ENCODE measurements at regions not wholly inside any gene's neighbourhood (a gene's known extent, or its start where the extent isn't known, plus 50 kb on each side); places are given as distances from the start of the nearest gene placed in this dataset.
"Not testable (repeated sequence)": the region's sequence is repeated elsewhere in the genome, so short reads cannot be mapped to it uniquely, and the experiment has no call there.

GRCh38 chr5:125464847-125465432 lies 718.5 kb upstream of the ZNF608 start:
- no peak for DNase-seq (ENCODE audit: low spot score)

DNA sequence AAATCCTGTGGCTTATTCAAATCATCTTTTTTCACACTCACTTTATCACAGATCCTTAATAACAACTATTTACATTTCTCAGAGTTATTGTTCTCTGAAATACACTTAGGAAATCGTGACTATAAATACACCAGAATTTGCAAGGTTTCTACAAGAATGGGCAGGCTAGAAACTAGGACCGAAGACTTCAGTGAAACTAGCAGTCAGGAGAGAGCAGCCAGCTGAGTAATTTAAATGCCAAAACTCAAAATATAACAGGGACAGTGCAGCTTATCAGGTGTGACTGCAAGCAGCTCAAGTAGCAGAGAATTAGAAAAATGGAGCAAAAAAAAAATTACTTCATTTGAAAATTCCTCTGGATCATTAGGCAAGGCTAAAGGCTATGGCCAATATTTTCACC lies 719.3 kb upstream of the ZNF608 start:
- DNase-seq (ENCODE audit: low spot score) = no peak

DNA sequence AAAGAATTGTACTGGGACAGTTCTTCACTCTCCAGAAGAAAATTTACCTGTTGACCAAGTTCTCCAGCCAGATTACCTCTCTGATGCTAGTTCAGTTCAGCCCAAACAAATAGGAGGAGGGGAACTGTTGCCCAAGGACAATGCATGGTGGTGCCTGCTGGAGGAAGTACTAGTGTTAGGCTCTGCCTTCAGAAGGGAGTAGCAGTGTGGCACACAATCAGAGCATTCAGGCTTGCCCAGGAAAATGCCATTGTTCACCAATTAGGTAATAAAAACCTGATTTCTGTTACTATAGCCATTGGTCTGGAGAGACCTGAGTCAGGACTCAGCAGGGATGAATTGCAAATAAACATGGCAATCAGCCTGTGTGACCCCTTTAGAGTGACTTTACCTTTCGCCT lies 720.8 kb upstream of the ZNF608 start:
- DNase-seq (ENCODE audit: low spot score) = no peak

- no peak for DNase-seq (ENCODE audit: low spot score)
Observed at GRCh38 chr5:125470280-125470902, 724.0 kb upstream of the ZNF608 start.

DNA sequence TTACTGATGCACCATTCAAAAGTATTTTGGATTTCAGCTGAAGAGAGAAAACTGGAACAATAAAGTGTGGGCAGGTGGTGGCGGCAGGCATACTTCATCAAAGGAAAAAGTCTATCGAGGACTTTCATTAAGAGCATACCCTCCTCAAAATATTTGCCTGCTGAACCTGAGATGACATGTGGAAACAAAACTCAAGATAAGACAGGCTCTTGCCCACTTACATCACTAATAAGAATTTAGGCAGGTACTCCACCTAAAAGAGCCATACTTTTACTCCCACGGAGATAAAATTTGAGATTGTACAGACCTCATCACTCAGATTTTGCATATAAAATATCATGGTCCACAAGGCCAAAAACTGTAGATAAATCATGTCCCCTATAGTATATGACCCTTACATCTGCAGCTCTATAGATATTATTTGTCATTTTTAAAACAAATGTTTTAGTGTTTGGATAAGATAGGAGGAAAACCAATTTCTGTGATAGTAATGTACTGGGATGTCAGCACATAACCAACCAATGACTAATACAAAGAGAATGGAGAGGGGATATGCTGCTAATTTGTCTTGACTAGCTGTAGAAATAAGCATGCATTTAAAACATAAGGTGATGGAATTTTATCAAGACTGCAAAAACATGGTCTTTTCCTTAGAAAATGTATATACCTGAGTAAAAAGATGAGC lies 730.6 kb upstream of the ZNF608 start:
- peak; percentile 56 for DNase-seq (ENCODE audit: low spot score)

- no peak for DNase-seq (ENCODE audit: low spot score)
Observed at GRCh38 chr5:125477586-125477975, 731.1 kb upstream of the ZNF608 start.

GRCh38 chr5:125478599-125478998 lies 732.2 kb upstream of the ZNF608 start:
- DNase-seq (ENCODE audit: low spot score) = no peak

GRCh38 chr5:125480911-125481310 lies 734.5 kb upstream of the ZNF608 start:
- no peak for DNase-seq (ENCODE audit: low spot score)

DNA sequence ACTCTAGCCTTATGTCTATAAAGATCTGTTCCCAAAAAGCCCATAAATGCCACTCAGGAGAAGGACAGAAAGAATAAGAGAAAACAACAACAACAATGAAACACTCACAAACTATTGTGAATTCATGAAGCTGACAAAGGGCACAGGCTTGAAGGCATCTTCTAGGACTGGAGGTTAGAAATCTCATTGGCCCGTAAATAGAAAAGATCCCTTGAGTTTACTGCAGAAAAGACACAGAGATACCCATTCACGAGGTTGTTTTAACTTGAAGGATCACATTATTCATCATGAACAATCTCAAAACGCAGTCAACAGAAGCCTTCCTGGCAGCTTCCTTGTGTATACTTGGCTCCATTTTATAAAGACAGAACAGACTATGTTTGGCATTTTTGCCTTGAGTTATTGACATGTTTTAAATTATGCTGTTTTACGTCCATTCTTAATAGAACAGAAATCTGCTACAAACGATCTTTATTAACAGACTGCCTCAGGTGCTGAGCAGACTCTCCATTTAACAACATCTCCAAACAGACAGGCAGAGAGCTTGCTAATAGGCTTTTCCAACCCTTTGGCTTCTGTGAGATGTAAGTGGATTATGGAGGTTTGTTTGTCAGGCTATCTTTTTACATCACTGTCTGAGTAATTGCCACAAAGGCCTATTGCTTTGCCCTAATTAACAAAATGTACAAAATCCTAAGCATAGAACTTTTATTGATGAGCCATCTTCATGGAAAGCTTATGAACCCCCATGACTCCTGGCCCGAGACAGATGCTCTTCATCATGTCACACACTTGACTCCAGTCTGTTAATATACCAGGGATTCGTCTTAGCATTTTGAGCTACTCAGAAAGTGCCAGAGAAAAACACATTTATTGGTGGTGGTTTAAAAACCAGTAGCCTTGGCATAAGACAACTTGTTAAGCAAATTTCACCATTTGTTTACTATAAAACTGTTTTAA lies 735.3 kb upstream of the ZNF608 start:
- DNase-seq (ENCODE audit: low spot score) = peak; percentile 14

DNA sequence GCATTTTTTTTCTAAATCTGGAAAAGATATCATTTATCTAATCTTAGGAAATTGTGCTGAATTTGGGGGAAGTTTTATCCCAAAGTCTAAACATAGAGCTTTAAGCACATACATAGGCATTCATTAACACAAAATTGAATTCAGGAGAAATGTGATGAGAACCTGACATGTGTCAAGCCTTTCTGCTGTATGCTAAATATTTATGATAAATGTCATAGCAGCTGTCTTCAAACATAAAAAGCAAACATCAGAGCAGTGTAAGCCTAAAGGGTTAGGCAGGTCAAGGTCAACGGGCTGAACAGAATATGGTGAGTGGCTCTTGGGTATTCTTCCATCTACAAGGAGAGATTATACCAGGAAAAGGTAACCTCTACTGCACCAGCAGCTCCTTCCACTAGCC lies 737.2 kb upstream of the ZNF608 start:
- DNase-seq (ENCODE audit: low spot score) = no peak

GRCh38 chr5:125484272-125484741 lies 737.9 kb upstream of the ZNF608 start:
- peak; percentile 94 for DNase-seq (ENCODE audit: low spot score)

DNA sequence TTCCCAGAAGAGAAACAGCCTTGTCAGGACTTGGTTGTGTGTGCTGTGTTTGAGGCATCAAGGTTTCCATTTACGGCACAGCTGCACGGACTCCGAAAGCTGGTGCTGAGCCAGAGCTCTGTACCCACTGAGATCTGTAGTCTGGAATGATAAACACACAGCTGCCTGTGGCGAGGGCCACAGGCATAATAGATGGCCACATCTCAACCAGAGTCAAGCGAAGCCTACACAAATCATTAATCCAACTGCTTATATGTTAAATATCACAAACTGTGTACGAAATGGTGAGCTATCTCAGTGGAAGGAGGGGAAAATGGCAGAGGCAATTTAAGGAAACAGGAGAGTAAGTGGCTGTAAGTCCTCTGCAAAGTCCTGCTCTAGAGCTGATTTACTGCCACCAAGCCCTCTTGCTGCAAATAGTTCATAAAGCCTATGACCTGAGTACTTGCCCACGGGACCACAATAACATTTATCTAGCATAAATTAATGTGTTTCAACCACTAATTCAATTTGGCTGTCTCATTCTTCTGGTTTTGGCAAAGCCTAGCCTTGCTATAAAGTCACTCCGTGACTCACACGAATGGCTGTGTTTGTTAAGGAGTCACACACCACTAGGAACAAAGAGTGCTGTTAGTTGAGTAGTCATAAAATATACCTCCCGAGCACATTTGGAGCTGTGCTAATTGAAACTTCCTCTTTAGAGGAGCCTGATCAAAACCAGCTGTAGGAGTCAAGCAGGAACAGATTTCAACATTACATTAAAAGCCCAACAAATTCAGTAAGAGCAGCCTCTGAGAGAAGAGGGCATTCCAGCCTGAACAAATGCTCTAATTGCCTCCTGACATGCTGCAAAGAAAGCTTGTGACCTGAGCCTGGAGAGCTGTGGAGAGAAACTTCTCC lies 738.6 kb upstream of the ZNF608 start:
- peak; percentile 83 for DNase-seq (ENCODE audit: low spot score)

DNA sequence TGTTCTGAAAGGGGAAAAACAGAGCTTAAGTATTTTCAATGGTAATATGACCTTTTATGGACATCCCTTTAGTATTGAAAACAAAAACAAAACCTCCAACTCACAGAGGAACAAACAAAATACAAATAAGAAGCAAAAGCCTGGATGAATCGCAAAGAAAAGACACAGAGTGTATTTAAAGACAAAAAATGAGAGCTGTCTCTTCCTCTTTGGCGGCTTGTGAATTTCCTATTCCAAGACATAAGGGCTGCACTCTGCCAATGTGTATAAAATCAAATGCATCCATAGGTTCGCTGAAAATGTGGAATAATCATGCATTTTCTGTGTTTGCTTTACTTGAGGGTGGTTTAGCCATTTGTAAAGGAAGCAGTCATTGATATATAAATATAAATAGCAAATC lies 739.3 kb upstream of the ZNF608 start:
- DNase-seq (ENCODE audit: low spot score) = no peak

DNA sequence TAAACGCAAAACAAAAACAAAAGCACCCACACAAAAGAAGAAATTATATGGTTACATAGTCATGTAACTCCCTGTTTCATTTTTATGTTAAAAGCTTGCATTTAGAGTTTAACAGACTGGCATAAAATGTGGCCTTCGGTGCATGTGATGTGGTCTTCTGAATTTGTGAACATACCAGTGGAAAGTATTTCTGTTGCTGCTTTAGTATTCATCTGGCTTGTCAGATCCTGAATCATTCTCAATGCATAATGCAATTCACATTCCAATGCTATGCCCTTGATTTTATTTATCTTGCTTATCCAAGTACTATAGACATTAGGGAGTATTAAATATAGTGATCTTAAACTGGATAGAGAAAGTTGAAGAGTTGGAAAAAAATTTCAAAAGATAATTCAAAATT lies 740.2 kb upstream of the ZNF608 start:
- DNase-seq (ENCODE audit: low spot score) = peak; percentile 51

- DNase-seq (ENCODE audit: low spot score) = no peak
Observed at GRCh38 chr5:125487231-125487630, 740.8 kb upstream of the ZNF608 start.

- not testable (repeated sequence) for DNase-seq (ENCODE audit: low spot score)
Observed at GRCh38 chr5:125487652-125488051, 741.2 kb upstream of the ZNF608 start.

GRCh38 chr5:125489146-125489545 lies 742.7 kb upstream of the ZNF608 start:
- DNase-seq (ENCODE audit: low spot score) = no peak

- DNase-seq (ENCODE audit: low spot score) = peak; percentile 52
Observed at GRCh38 chr5:125491986-125492492, 745.6 kb upstream of the ZNF608 start.

DNA sequence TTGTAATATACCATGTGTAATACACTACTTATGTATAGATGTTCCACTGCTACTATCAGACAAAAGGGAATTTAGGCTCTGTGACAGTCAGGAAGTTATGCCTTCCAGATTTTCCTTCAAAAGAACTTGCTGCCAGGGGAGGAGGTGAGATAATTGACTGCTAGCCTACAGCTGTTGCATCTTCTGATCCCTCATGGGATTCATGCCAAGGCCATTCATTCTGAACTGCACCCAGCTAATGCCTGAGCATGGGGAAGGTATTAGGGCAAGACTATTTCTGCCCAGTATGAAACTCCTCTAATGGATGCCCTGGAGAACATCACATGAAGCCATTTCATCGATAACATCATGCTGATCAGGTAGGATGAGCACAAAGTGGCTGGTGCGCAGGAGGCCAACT lies 746.5 kb upstream of the ZNF608 start:
- DNase-seq (ENCODE audit: low spot score) = no peak

DNA sequence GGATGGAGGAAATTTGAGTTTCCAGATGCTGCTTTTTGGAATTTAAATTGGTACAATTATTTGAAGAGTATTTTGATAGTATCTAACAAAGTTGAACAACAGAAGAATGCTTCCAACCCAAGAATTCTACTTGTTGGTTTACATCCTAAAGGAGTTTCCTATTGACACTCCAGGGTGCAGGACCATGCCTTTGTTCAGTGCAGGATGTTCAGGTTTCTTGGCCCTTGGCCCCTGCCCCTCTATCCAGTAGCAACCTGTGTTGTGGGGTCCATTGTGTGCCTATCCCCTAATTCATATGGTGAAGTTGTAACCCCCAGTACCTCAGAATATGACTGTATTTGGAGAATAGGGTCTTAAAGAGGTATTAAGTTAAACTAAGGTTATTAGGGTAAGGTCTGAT lies 750.0 kb upstream of the ZNF608 start:
- DNase-seq (ENCODE audit: low spot score) = no peak

DNA sequence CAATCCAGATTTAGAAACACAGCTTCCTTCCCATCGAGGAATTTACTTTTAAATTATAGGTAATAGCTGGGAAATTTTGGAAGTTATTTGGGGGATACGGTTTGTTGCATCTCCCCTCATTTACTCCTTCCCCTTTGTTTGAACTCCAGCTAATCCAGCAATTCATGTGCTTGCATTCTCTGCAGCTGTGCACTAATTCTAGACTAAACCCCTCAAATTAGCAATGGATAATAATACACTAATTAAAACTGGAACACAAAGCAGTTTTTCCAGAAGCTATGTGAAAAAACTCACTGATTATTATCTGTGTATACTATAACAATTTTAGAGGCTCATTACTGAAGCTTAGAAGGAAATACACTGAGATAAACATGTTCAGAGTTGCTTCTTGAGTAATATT lies 751.2 kb upstream of the ZNF608 start:
- no peak for DNase-seq (ENCODE audit: low spot score)

Measured in umbilical cord (tissue), 1 donor.